ENCODE measurements at regions not wholly inside any gene's neighbourhood (a gene's known extent, or its start where the extent isn't known, plus 50 kb on each side); places are given as distances from the start of the nearest gene placed in this dataset.
"Not testable (repeated sequence)": the region's sequence is repeated elsewhere in the genome, so short reads cannot be mapped to it uniquely, and the experiment has no call there.

GRCh38 chr9:7484014-7484413 is 315.6 kb downstream of the DMAC1 start:
- not testable (repeated sequence) for H3K4me3 Mint-ChIP-seq (ENCODE audit: unreplicated experiment); H3K4me1 ChIP-seq (ENCODE audit: insufficient read depth, low read length); H3K9me3 Mint-ChIP-seq (ENCODE audit: unreplicated experiment); H4K20me1 ChIP-seq (ENCODE audit: insufficient read depth, low read length); H3K9me3 ChIP-seq (ENCODE audit: insufficient read depth, low read depth, low read length); H3K79me2 ChIP-seq (ENCODE audit: insufficient read depth, low read length); H3K27me3 Mint-ChIP-seq (ENCODE audit: low read depth, unreplicated experiment); H3K36me3 ChIP-seq (ENCODE audit: insufficient read depth, low read length); H3K27me3 ChIP-seq (ENCODE audit: insufficient read depth, low read length); H3K27ac ChIP-seq (ENCODE audit: low read depth, low read length); H3K9ac ChIP-seq (ENCODE audit: low read length); DNase-seq (ENCODE audit: low read depth); FAIRE-seq; H2AFZ ChIP-seq (ENCODE audit: low read depth, low read length); H3K36me3 Mint-ChIP-seq (ENCODE audit: low read depth, unreplicated experiment); H3K4me2 ChIP-seq (ENCODE audit: low read length); H3K4me1 Mint-ChIP-seq (ENCODE audit: low read depth, unreplicated experiment); H3K27ac Mint-ChIP-seq (ENCODE audit: unreplicated experiment); H3K4me3 ChIP-seq (ENCODE audit: insufficient read depth, low read depth, low read length)

- Mint-ChIP-seq H3K9me3 (ENCODE audit: unreplicated experiment) (peaks cover 2% of the 10 kb centered on the region), H3K36me3 (ENCODE audit: low read depth, unreplicated experiment) (no peaks in the 10 kb centered on the region), H3K27ac (ENCODE audit: unreplicated experiment) (no peak overlapping the region), H3K4me3 (ENCODE audit: unreplicated experiment) (no peak overlapping the region), H3K27me3 (ENCODE audit: low read depth, unreplicated experiment) (peaks cover 4% of the 10 kb centered on the region), H3K4me1 (ENCODE audit: low read depth, unreplicated experiment) (no peaks in the 10 kb centered on the region)
- H3K4me3 ChIP-seq (ENCODE audit: insufficient read depth, low read depth, low read length), result no peak overlapping the region
- H3K9ac ChIP-seq (ENCODE audit: low read length), result no peak overlapping the region
- H3K9me3 ChIP-seq (ENCODE audit: insufficient read depth, low read depth, low read length), result no peaks in the 10 kb centered on the region
- H2AFZ ChIP-seq (ENCODE audit: low read depth, low read length), result no peak overlapping the region
- H3K4me2 ChIP-seq (ENCODE audit: low read length), result no peak overlapping the region
- no peaks in the 10 kb centered on the region for H3K4me1 ChIP-seq (ENCODE audit: insufficient read depth, low read length)
- no peaks in the 10 kb centered on the region for H3K36me3 ChIP-seq (ENCODE audit: insufficient read depth, low read length)
- DNase-seq (ENCODE audit: low read depth) (no peak), FAIRE-seq (no peak)
- H3K27ac ChIP-seq (ENCODE audit: low read depth, low read length), result no peak overlapping the region
- no peaks in the 10 kb centered on the region for H3K27me3 ChIP-seq (ENCODE audit: insufficient read depth, low read length)
- TF ChIP-seq, protein P1, sequence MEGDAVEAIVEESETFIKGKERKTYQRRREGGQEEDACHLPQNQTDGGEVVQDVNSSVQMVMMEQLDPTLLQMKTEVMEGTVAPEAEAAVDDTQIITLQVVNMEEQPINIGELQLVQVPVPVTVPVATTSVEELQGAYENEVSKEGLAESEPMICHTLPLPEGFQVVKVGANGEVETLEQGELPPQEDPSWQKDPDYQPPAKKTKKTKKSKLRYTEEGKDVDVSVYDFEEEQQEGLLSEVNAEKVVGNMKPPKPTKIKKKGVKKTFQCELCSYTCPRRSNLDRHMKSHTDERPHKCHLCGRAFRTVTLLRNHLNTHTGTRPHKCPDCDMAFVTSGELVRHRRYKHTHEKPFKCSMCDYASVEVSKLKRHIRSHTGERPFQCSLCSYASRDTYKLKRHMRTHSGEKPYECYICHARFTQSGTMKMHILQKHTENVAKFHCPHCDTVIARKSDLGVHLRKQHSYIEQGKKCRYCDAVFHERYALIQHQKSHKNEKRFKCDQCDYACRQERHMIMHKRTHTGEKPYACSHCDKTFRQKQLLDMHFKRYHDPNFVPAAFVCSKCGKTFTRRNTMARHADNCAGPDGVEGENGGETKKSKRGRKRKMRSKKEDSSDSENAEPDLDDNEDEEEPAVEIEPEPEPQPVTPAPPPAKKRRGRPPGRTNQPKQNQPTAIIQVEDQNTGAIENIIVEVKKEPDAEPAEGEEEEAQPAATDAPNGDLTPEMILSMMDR (IDR thresholded peaks at IDR 0.05; ENCODE audit: insufficient read depth, low read depth, low read length), result no peak
- no peak for TF ChIP-seq EZH2 (IDR thresholded peaks at IDR 0.05; ENCODE audit: insufficient read depth, low read length)
- H3K79me2 ChIP-seq (ENCODE audit: insufficient read depth, low read length), result no peaks in the 10 kb centered on the region
- no peaks in the 10 kb centered on the region for H4K20me1 ChIP-seq (ENCODE audit: insufficient read depth, low read length)
These were observed 318.0 kb downstream of the DMAC1 start for GRCh38 chr9:7481570-7481969.

DNA sequence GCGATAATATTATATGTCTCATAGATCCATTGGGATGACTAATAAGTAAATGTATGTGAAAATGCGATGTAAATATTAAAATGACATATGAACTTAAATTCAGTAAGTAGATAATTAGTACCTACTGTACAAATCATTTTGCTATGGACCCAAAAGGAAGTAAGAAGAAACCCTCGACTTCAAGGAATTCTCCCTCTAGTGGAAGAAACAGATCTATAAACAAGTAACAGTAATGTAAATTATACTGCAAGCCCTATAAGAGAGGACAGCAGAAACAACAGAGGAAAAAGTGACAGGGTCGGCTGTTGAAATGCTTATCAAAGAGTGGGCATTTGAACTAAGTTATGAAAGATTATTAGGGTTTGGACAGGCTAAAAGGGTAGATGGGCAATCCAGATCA is 320.3 kb downstream of the DMAC1 start:
- no peak overlapping the region for H3K27ac Mint-ChIP-seq (ENCODE audit: unreplicated experiment)
- no peak for FAIRE-seq

More for the DNA sequence above, 320.3 kb downstream of the DMAC1 start:
- no peaks in the 10 kb centered on the region for H3K36me3 Mint-ChIP-seq (ENCODE audit: low read depth, unreplicated experiment)
- no peak overlapping the region for H2AFZ ChIP-seq (ENCODE audit: low read depth, low read length)
- no peaks in the 10 kb centered on the region for H3K9me3 ChIP-seq (ENCODE audit: insufficient read depth, low read depth, low read length)
- no peak overlapping the region for H3K4me2 ChIP-seq (ENCODE audit: low read length)
- no peaks in the 10 kb centered on the region for H4K20me1 ChIP-seq (ENCODE audit: insufficient read depth, low read length)
- H3K9ac ChIP-seq (ENCODE audit: low read length), result no peak overlapping the region
- H3K79me2 ChIP-seq (ENCODE audit: insufficient read depth, low read length), result no peaks in the 10 kb centered on the region
- no peak overlapping the region for H3K4me3 Mint-ChIP-seq (ENCODE audit: unreplicated experiment)
- H3K27ac ChIP-seq (ENCODE audit: low read depth, low read length), result no peak overlapping the region
- TF ChIP-seq EZH2 (IDR thresholded peaks at IDR 0.05; ENCODE audit: insufficient read depth, low read length), result no peak
- TF ChIP-seq, protein P1 (IDR thresholded peaks at IDR 0.05; ENCODE audit: insufficient read depth, low read depth, low read length), result no peak
- H3K36me3 ChIP-seq (ENCODE audit: insufficient read depth, low read length), result no peaks in the 10 kb centered on the region
- peaks cover 2% of the 10 kb centered on the region for H3K9me3 Mint-ChIP-seq (ENCODE audit: unreplicated experiment)
- H3K27me3 ChIP-seq (ENCODE audit: insufficient read depth, low read length), result no peaks in the 10 kb centered on the region
- no peaks in the 10 kb centered on the region for H3K4me1 Mint-ChIP-seq (ENCODE audit: low read depth, unreplicated experiment)
- no peaks in the 10 kb centered on the region for H3K4me1 ChIP-seq (ENCODE audit: insufficient read depth, low read length)
- peaks cover 4% of the 10 kb centered on the region for H3K27me3 Mint-ChIP-seq (ENCODE audit: low read depth, unreplicated experiment)
- no peak overlapping the region for H3K4me3 ChIP-seq (ENCODE audit: insufficient read depth, low read depth, low read length)
- DNase-seq (ENCODE audit: low read depth), result no peak

All from astrocyte (in vitro differentiated cells and primary cell).